Uterus (tissue), 2 donors: ENCODE measurements at regions not wholly inside any gene's neighbourhood (a gene's known extent, or its start where the extent isn't known, plus 50 kb on each side); places are given as distances from the start of the nearest gene placed in this dataset.

ENCODE experiments used
- CTCF ChIP-seq, 4 experiments: fragments of 200-600 bp in 2 of 4; fragments of 450-650 bp in 2 of 4; sonication (generic) in 2 of 4; IDR thresholded peaks; one replicate each; pipeline ENCODE4 v1.5.1; 2016 to 2019; ENCODE audit warnings: antibody characterized with exemption in 4 of 4, mild to moderate bottlenecking in 2 of 4, moderate library complexity in 1 of 4
- POLR2A ChIP-seq, 2 donors: fragments of 450-650 bp; IDR thresholded peaks; one replicate each; pipeline ENCODE4 v1.6.1; 2016; ENCODE audit warnings: antibody characterized with exemption in 2 of 2, mild to moderate bottlenecking in 1 of 2, moderate library complexity in 1 of 2

- TF ChIP-seq CTCF (IDR thresholded peaks at IDR 0.05) = no peak
- TF ChIP-seq POLR2A (IDR thresholded peaks at IDR 0.05) = no peak
Measured at GRCh38 chr17:72175787-72176515, 55.1 kb downstream of the SOX9 start.
